Vagina (tissue), 2 donors: ENCODE measurements at regions not wholly inside any gene's neighbourhood (a gene's known extent, or its start where the extent isn't known, plus 50 kb on each side); places are given as distances from the start of the nearest gene placed in this dataset.

Experiments used
- DNase-seq, 2 donors: peaks; one replicate each; pipeline ENCODE4 v3.0.0-alpha.2; 2017; ENCODE audit errors: extremely low spot score in 2 of 2
- H3K27ac ChIP-seq: fragments of 200-600 bp; sonication (generic); one replicate; pipeline ENCODE4 v1.5.1; 2019
- H3K27me3 ChIP-seq: fragments of 200-600 bp; sonication (generic); one replicate; pipeline ENCODE4 v1.5.1; 2019
- H3K36me3 ChIP-seq, 2 donors: fragments of 200-600 bp; sonication (generic); one replicate each; pipeline ENCODE4 v1.5.1; 2017 to 2019
- H3K4me1 ChIP-seq: fragments of 200-600 bp; sonication (generic); one replicate; pipeline ENCODE4 v1.5.1; 2019
- H3K4me3 ChIP-seq, 2 donors: fragments of 200-600 bp; sonication (generic); 1 replicate in 1 of 2; 2 replicates in 1 of 2; pipeline ENCODE4 v1.5.1; 2016 to 2019
- H3K9me3 ChIP-seq: fragments of 200-600 bp; sonication (generic); one replicate; pipeline ENCODE4 v1.5.1; 2019
- POLR2A ChIP-seq, 2 donors: fragments of 450-650 bp; IDR thresholded peaks; one replicate each; pipeline ENCODE4 v1.6.1; 2017; ENCODE audit warnings: antibody characterized with exemption in 2 of 2, mild to moderate bottlenecking in 2 of 2, moderate library complexity in 2 of 2
- POLR2AphosphoS5 ChIP-seq, 2 donors: sonication (generic); formaldehyde crosslinking; IDR thresholded peaks; one replicate each; pipeline ENCODE4 v1.9.0; 2017; ENCODE audit warnings: antibody characterized with exemption in 2 of 2, mild to moderate bottlenecking in 2 of 2, low read depth in 1 of 2; ENCODE audit not compliant: insufficient read depth in 1 of 2
- intact Hi-C: fragments of 100-400 bp; cut with DNase I; formaldehyde crosslinking; loops from one replicate; pipeline ENCODE4 v1.15.1; 2023
- TF ChIP-seq, protein P1 (sequence below), 3 experiments: fragments of 450-650 bp in 2 of 3; fragments of 200-600 bp in 1 of 3; sonication (generic) in 1 of 3; IDR thresholded peaks; one replicate each; pipeline ENCODE4 v1.5.1; 2017 to 2019; ENCODE audit warnings: antibody characterized with exemption in 3 of 3, mild to moderate bottlenecking in 2 of 3, moderate library complexity in 2 of 3

DNA sequence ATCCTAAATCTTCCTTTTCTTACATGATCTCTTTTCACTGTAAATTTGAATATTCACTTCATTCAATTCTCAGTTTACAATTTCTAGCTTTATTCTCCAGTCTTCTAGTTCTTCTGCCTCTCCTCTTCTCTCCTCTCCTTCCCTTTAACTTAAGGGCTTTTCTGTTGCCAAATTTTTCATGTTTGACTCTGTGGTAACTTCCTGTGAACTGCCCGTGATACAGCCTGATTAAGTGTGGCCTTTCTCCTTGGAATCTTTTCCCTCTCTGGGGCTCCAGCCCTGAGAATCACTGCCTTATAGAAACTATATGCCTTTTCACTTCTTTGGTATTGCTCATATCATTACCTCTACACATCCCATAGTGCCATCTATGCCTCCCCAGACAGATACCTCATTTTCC is 1923.8 kb upstream of the CELF4 start:
- Histone ChIP-seq H3K4me3 (no peak overlapping the region), H3K9me3 (no peaks in the 10 kb centered on the region), H3K27me3 (no peaks in the 10 kb centered on the region), H3K4me1 (no peaks in the 10 kb centered on the region), H3K36me3 (no peaks in the 10 kb centered on the region), H3K27ac (no peak overlapping the region)
- intact Hi-C loops: no loop called here
- DNase-seq: no peak
- TF ChIP-seq POLR2A (IDR thresholded peaks at IDR 0.05) (no peak), POLR2AphosphoS5 (IDR thresholded peaks at IDR 0.05; ENCODE audit: insufficient read depth in 1 of 2, low read depth in 1 of 2) (no peak)
- TF ChIP-seq, protein P1, sequence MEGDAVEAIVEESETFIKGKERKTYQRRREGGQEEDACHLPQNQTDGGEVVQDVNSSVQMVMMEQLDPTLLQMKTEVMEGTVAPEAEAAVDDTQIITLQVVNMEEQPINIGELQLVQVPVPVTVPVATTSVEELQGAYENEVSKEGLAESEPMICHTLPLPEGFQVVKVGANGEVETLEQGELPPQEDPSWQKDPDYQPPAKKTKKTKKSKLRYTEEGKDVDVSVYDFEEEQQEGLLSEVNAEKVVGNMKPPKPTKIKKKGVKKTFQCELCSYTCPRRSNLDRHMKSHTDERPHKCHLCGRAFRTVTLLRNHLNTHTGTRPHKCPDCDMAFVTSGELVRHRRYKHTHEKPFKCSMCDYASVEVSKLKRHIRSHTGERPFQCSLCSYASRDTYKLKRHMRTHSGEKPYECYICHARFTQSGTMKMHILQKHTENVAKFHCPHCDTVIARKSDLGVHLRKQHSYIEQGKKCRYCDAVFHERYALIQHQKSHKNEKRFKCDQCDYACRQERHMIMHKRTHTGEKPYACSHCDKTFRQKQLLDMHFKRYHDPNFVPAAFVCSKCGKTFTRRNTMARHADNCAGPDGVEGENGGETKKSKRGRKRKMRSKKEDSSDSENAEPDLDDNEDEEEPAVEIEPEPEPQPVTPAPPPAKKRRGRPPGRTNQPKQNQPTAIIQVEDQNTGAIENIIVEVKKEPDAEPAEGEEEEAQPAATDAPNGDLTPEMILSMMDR (IDR thresholded peaks at IDR 0.05): no peak

DNA sequence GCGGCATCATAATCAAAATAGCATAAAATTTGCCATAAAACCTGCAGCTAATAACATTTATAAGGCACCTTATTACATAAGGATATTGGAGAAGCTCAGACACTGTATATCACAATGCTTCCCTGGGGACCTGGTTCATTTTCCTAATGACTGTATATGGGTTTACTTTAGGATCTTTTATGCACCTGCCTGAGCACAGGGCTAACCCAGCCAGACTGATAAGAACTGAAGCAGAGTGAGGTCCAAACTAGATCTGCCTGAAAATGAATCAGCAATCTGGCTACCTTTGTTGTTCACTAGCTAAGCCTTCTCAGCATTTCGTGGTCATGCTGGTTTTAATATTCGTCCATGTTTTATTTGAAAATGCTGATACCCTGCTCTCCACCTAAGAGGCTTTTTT is 1922.3 kb upstream of the CELF4 start:
- Histone ChIP-seq H3K9me3 (no peaks in the 10 kb centered on the region), H3K4me1 (no peaks in the 10 kb centered on the region), H3K27ac (no peak overlapping the region), H3K36me3 (no peaks in the 10 kb centered on the region), H3K27me3 (no peaks in the 10 kb centered on the region), H3K4me3 (no peak overlapping the region)
- no peak for DNase-seq
- intact Hi-C loops: no loop called here
- TF ChIP-seq, protein P1 (IDR thresholded peaks at IDR 0.05): no peak
- no peak for TF ChIP-seq POLR2AphosphoS5 (IDR thresholded peaks at IDR 0.05; ENCODE audit: insufficient read depth in 1 of 2, low read depth in 1 of 2)
- TF ChIP-seq POLR2A (IDR thresholded peaks at IDR 0.05): no peak

DNA sequence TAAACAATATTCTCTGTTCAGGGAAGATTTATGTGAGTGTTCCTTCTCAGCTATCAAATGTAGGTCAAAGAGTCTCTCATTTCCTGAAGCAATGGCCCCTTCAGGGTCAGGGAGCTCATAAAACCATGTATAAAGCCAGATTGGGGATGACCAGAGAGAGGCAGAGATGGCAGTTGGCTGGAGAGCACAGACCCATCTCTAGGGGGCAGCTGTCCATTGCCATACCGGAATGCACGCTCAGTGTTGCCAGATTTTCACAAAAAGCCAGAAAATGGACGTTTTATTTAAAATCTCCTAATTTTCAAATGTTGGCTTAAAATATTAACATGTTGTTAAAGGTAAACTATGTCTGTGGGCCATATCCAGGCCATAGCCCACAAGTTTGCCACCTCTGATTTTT is 1920.7 kb upstream of the CELF4 start:
- H3K27ac ChIP-seq: no peak overlapping the region
- no peak overlapping the region for H3K4me3 ChIP-seq
- no peaks in the 10 kb centered on the region for H3K27me3 ChIP-seq
- no peak for DNase-seq
- no peaks in the 10 kb centered on the region for H3K36me3 ChIP-seq
- no peaks in the 10 kb centered on the region for H3K9me3 ChIP-seq
- TF ChIP-seq, protein P1 (IDR thresholded peaks at IDR 0.05): no peak
- TF ChIP-seq POLR2AphosphoS5 (IDR thresholded peaks at IDR 0.05; ENCODE audit: insufficient read depth in 1 of 2, low read depth in 1 of 2) (no peak), POLR2A (IDR thresholded peaks at IDR 0.05) (no peak)
- H3K4me1 ChIP-seq: no peaks in the 10 kb centered on the region
- intact Hi-C loops: no loop called here

DNA sequence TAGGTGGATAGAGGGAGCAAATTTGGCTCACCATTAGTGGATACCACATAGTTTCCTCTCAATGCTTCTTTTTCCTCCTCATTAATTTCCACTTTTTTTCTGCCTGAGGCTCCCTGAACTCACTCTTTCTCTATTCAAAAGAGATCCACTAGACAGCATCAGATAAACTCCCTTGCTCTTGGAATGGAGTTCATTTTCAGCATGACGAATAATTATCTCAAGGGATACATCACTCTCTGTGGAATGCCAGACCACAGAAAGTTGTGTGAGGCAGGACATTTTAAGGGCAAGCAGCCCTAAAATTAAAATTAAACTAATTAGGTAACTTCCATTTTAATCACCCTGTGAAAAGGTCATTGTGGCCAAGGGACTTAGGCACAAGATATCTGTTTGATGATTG is 1920.1 kb upstream of the CELF4 start:
- intact Hi-C loops: no loop called here

DNA sequence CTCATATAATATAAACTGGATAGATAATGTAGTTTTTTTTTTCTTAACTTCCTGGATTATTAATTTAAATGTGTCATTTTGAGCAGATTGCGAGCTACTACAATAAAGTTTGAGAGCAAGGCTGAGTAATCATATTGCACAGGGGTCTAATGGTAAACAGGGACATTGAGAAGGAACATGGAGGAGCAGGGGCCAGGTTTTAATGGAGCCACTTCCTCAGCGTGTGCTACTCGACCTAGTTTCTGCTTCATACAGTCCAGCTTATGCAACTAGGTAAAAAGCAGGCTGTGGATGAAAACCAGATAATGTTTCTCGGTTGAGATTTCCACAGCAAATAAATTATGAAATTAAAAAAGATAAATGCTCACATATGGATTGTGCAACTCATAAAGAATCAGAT is 1915.7 kb upstream of the CELF4 start:
- Histone ChIP-seq H3K9me3 (no peaks in the 10 kb centered on the region), H3K4me3 (no peak overlapping the region), H3K36me3 (no peaks in the 10 kb centered on the region), H3K27me3 (no peaks in the 10 kb centered on the region), H3K4me1 (no peaks in the 10 kb centered on the region), H3K27ac (no peak overlapping the region)
- DNase-seq: no peak
- TF ChIP-seq, protein P1 (IDR thresholded peaks at IDR 0.05): no peak
- TF ChIP-seq POLR2A (IDR thresholded peaks at IDR 0.05): no peak
- TF ChIP-seq POLR2AphosphoS5 (IDR thresholded peaks at IDR 0.05; ENCODE audit: insufficient read depth in 1 of 2, low read depth in 1 of 2): no peak
- intact Hi-C loops: no loop called here

More for the DNA sequence above, 1920.1 kb upstream of the CELF4 start:
- no peak for DNase-seq
- H3K4me3 ChIP-seq: no peak overlapping the region
- no peaks in the 10 kb centered on the region for H3K36me3 ChIP-seq
- no peaks in the 10 kb centered on the region for H3K27me3 ChIP-seq
- H3K9me3 ChIP-seq: no peaks in the 10 kb centered on the region
- H3K4me1 ChIP-seq: no peaks in the 10 kb centered on the region
- TF ChIP-seq, protein P1 (IDR thresholded peaks at IDR 0.05): no peak
- TF ChIP-seq POLR2AphosphoS5 (IDR thresholded peaks at IDR 0.05; ENCODE audit: insufficient read depth in 1 of 2, low read depth in 1 of 2) (no peak), POLR2A (IDR thresholded peaks at IDR 0.05) (no peak)
- no peak overlapping the region for H3K27ac ChIP-seq
